ENCODE measurements at regions not wholly inside any gene's neighbourhood (a gene's known extent, or its start where the extent isn't known, plus 50 kb on each side); places are given as distances from the start of the nearest gene placed in this dataset.
"Not testable (repeated sequence)": the region's sequence is repeated elsewhere in the genome, so short reads cannot be mapped to it uniquely, and the experiment has no call there.

GRCh38 chr5:36801523-36801922 is 75.0 kb upstream of the NIPBL start:
- H3K9me3 ChIP-seq (ENCODE audit: low read depth) = no peaks in the 10 kb centered on the region
- no peaks in the 10 kb centered on the region for H3K4me1 ChIP-seq (ENCODE audit: insufficient read depth)
- TF ChIP-seq EZH2phosphoT487 (IDR thresholded peaks at IDR 0.05; ENCODE audit: low read depth, severe bottlenecking, unreplicated experiment) (no peak), EZH2 (IDR thresholded peaks at IDR 0.05; ENCODE audit: borderline replicate concordance) (no peak)
- TF ChIP-seq, protein P1, sequence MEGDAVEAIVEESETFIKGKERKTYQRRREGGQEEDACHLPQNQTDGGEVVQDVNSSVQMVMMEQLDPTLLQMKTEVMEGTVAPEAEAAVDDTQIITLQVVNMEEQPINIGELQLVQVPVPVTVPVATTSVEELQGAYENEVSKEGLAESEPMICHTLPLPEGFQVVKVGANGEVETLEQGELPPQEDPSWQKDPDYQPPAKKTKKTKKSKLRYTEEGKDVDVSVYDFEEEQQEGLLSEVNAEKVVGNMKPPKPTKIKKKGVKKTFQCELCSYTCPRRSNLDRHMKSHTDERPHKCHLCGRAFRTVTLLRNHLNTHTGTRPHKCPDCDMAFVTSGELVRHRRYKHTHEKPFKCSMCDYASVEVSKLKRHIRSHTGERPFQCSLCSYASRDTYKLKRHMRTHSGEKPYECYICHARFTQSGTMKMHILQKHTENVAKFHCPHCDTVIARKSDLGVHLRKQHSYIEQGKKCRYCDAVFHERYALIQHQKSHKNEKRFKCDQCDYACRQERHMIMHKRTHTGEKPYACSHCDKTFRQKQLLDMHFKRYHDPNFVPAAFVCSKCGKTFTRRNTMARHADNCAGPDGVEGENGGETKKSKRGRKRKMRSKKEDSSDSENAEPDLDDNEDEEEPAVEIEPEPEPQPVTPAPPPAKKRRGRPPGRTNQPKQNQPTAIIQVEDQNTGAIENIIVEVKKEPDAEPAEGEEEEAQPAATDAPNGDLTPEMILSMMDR (IDR thresholded peaks at IDR 0.05; ENCODE audit: poor library complexity) = no peak
- no peak overlapping the region for H2AFZ ChIP-seq
- H3K4me2 ChIP-seq = no peak overlapping the region
- H3K36me3 ChIP-seq (replicated peaks; ENCODE audit: insufficient read depth, low read depth) = no peaks in the 10 kb centered on the region
- no peaks in the 10 kb centered on the region for H3K79me2 ChIP-seq
- peaks cover 3% of the 10 kb centered on the region for H3K27me3 ChIP-seq
- DNase-seq (ENCODE audit: low spot score) = no peak
- no peaks in the 10 kb centered on the region for H4K20me1 ChIP-seq (ENCODE audit: insufficient read depth, poor library complexity, severe bottlenecking)
- H3K9me2 ChIP-seq (replicated peaks; ENCODE audit: insufficient read depth) = no peaks in the 10 kb centered on the region
- H3K27ac ChIP-seq = no peak overlapping the region
- H3K4me3 ChIP-seq = no peak overlapping the region

GRCh38 chr5:36802187-36802586 is 74.4 kb upstream of the NIPBL start:
- Histone ChIP-seq H3K4me2 (no peak overlapping the region), H3K4me3 (no peak overlapping the region), H3K9me3 (ENCODE audit: low read depth) (no peaks in the 10 kb centered on the region), H4K20me1 (ENCODE audit: insufficient read depth, poor library complexity, severe bottlenecking) (no peaks in the 10 kb centered on the region), H3K27me3 (peaks cover 3% of the 10 kb centered on the region), H3K9me2 (replicated peaks; ENCODE audit: insufficient read depth) (no peaks in the 10 kb centered on the region), H2AFZ (no peak overlapping the region), H3K27ac (no peak overlapping the region), H3K4me1 (ENCODE audit: insufficient read depth) (no peaks in the 10 kb centered on the region), H3K79me2 (no peaks in the 10 kb centered on the region), H3K36me3 (replicated peaks; ENCODE audit: insufficient read depth, low read depth) (no peaks in the 10 kb centered on the region)
- WGBS (ENCODE audit: low lambda C conversion rate, missing lambda C conversion rate) = 81% methylated on average over 5 of the region's 5 CpGs
- no peak for DNase-seq (ENCODE audit: low spot score)
- TF ChIP-seq EZH2phosphoT487 (IDR thresholded peaks at IDR 0.05; ENCODE audit: low read depth, severe bottlenecking, unreplicated experiment) = no peak
- TF ChIP-seq, protein P1 (IDR thresholded peaks at IDR 0.05; ENCODE audit: poor library complexity) = no peak
- TF ChIP-seq EZH2 (IDR thresholded peaks at IDR 0.05; ENCODE audit: borderline replicate concordance) = no peak

GRCh38 chr5:36813249-36813648 is 63.3 kb upstream of the NIPBL start:
- H3K9me3 ChIP-seq (ENCODE audit: low read depth); H3K4me2 ChIP-seq; H3K4me1 ChIP-seq (ENCODE audit: insufficient read depth); H3K36me3 ChIP-seq (replicated peaks; ENCODE audit: insufficient read depth, low read depth); H3K4me3 ChIP-seq; H3K79me2 ChIP-seq; H4K20me1 ChIP-seq (ENCODE audit: insufficient read depth, poor library complexity, severe bottlenecking); H3K27ac ChIP-seq; H3K9me2 ChIP-seq (replicated peaks; ENCODE audit: insufficient read depth); DNase-seq (ENCODE audit: low spot score); H3K27me3 ChIP-seq; H2AFZ ChIP-seq: not testable (repeated sequence)
- WGBS (ENCODE audit: low lambda C conversion rate, missing lambda C conversion rate) = 95% methylated on average over 4 of the region's 4 CpGs

DNA sequence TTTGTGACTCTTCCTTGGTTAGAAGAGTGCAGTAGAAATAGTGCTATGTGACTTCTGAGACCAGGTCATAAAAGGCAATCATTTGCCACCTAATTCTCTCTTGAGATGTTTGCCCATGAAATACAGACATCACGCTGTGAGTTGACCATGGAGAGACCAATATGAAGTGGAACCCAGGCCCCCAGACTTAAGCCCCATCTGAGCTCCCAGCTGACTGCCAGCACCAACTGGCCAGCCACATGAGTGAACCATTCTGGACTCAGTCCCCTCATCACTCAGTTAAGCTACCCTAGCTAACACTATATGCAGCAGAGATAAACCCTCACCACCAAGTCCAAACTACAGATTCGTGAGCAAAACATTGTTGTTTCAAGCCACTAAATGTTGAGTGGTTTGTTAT is 60.7 kb upstream of the NIPBL start:
- whole genome bisulfite sequencing (ENCODE audit: low lambda C conversion rate, missing lambda C conversion rate) = 75% methylated on average over 2 of the region's 2 CpGs

More for the DNA sequence above, 60.7 kb upstream of the NIPBL start:
- no peak overlapping the region for H3K4me2 ChIP-seq
- TF ChIP-seq EZH2phosphoT487 (IDR thresholded peaks at IDR 0.05; ENCODE audit: low read depth, severe bottlenecking, unreplicated experiment) (no peak), EZH2 (IDR thresholded peaks at IDR 0.05; ENCODE audit: borderline replicate concordance) (no peak)
- TF ChIP-seq, protein P1 (IDR thresholded peaks at IDR 0.05; ENCODE audit: poor library complexity) = no peak
- no peak overlapping the region for H3K4me3 ChIP-seq
- H3K9me3 ChIP-seq (ENCODE audit: low read depth) = no peaks in the 10 kb centered on the region
- no peak overlapping the region for H2AFZ ChIP-seq
- H3K36me3 ChIP-seq (replicated peaks; ENCODE audit: insufficient read depth, low read depth) = no peaks in the 10 kb centered on the region
- no peaks in the 10 kb centered on the region for H3K27me3 ChIP-seq
- no peak for DNase-seq (ENCODE audit: low spot score)
- H3K27ac ChIP-seq = no peak overlapping the region
- no peaks in the 10 kb centered on the region for H3K4me1 ChIP-seq (ENCODE audit: insufficient read depth)
- no peaks in the 10 kb centered on the region for H3K9me2 ChIP-seq (replicated peaks; ENCODE audit: insufficient read depth)
- H4K20me1 ChIP-seq (ENCODE audit: insufficient read depth, poor library complexity, severe bottlenecking) = no peaks in the 10 kb centered on the region
- no peaks in the 10 kb centered on the region for H3K79me2 ChIP-seq
